BLaER1 (cell line): ENCODE measurements at regions not wholly inside any gene's neighbourhood (a gene's known extent, or its start where the extent isn't known, plus 50 kb on each side); places are given as distances from the start of the nearest gene placed in this dataset.
A peak's percentile ranks its signal among the peaks of the same experiment; 100 is the strongest.

Experiments used
- H3K27ac ChIP-seq: shearing (Covaris generic); formaldehyde crosslinking; 2 replicates; pipeline ENCODE4 v1.8.1; 2022
- H3K27me3 ChIP-seq: shearing (Covaris generic); formaldehyde crosslinking; 2 replicates; pipeline ENCODE4 v1.8.1; 2022
- H3K36me3 ChIP-seq: shearing (Covaris generic); formaldehyde crosslinking; 2 replicates; pipeline ENCODE4 v1.8.1; 2022
- H3K4me1 ChIP-seq: shearing (Covaris generic); formaldehyde crosslinking; 2 replicates; pipeline ENCODE4 v1.8.1; 2022
- H3K4me2 ChIP-seq: shearing (Covaris generic); formaldehyde crosslinking; 2 replicates; pipeline ENCODE4 v1.8.1; 2022
- H3K4me3 ChIP-seq: shearing (Covaris generic); formaldehyde crosslinking; 2 replicates; pipeline ENCODE4 v1.8.1; 2022
- H3K9ac ChIP-seq: shearing (Covaris generic); formaldehyde crosslinking; 2 replicates; pipeline ENCODE4 v1.8.1; 2022
- H3K9me3 ChIP-seq: shearing (Covaris generic); formaldehyde crosslinking; 2 replicates; pipeline ENCODE4 v1.8.1; 2022
- H4K20me1 ChIP-seq: shearing (Covaris generic); formaldehyde crosslinking; 2 replicates; pipeline ENCODE4 v1.8.1; 2022
- Cebpa-rat ChIP-seq: shearing (Covaris generic); IDR thresholded peaks from 2 replicates; pipeline ENCODE4 v1.8.1; 2022

DNA sequence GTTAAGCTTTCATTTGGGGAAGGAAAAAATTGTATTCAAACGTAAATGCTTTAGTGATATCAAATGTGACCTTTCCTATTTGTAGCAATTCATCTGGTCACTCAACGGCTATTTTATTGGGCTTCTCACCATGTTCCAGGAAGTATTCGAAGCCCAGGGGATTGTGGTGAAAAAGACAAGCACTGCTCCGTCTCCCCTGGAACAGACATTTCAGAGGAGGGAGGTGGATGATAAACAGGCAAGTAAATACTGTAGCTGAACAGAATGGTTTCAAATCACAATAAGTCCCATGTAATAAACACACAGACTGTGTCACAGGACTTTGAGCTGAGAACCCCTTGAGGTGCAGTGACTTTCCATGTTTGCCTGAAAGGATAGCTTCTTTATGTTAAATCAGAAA is 464.7 kb upstream of the HNRNPA3 start:
- Histone ChIP-seq H3K4me3 (no peak overlapping the region), H3K27me3 (no peaks in the 10 kb centered on the region), H3K9ac (no peak overlapping the region), H3K4me2 (no peak overlapping the region), H3K4me1 (no peaks in the 10 kb centered on the region), H3K36me3 (no peaks in the 10 kb centered on the region), H3K9me3 (no peaks in the 10 kb centered on the region), H4K20me1 (no peaks in the 10 kb centered on the region), H3K27ac (no peak overlapping the region)
- TF ChIP-seq Cebpa-rat, result no peak

- Histone ChIP-seq H3K4me3 (no peak overlapping the region), H3K27me3 (no peaks in the 10 kb centered on the region), H3K9me3 (no peaks in the 10 kb centered on the region), H4K20me1 (no peaks in the 10 kb centered on the region), H3K9ac (no peak overlapping the region), H3K4me2 (no peak overlapping the region), H3K36me3 (no peaks in the 10 kb centered on the region), H3K4me1 (peaks cover 3% of the 10 kb centered on the region), H3K27ac (no peak overlapping the region)
- TF ChIP-seq Cebpa-rat, result no peak
Measured at GRCh38 chr2:176748662-176749061, 463.9 kb upstream of the HNRNPA3 start.

DNA sequence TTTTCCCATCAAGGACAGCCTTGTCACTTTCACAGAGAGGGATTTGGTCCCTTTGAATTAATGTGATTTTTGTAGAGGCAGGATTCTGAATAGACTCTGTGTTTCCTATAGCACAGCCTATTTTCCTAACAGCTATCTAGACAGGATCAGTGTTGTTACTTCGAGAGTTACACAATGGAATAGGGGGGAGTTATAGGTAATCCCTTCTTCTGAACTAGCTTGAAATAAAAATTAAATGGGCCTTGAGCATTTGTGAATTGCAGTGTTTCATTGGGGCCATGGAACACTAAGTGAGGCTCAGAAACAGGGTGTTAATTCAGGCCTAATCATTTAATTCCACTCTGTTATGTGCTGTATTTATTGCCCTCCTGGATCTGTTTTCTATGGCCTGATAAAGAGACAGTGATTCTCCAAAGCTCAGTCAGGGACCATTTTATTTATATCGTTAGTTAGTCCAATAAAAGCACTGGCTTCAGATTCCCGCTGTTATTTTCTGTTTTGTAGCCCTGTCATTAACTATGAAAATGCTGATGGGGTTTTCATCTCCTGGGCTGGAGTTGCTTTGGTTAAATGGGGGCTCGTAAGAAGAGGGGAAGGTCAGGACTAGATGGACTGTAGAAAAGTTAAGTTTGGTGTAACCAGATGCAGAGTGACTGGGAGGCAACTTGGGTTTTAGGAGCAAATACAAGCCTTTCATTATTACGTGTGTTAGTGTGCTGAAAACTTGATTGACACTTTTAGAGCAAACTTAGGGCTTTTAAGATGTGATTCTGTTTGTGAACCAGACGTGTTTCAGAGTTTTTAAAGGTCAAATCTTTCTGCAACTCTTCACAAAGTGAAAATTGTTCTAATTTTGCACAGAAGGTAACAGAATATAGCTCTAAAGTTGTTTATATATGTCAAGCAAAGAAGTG is 461.0 kb upstream of the HNRNPA3 start:
- Histone ChIP-seq H3K27ac (no peak overlapping the region), H3K36me3 (no peaks in the 10 kb centered on the region), H3K4me1 (peaks cover 22% of the 10 kb centered on the region), H3K9ac (no peak overlapping the region), H3K9me3 (no peaks in the 10 kb centered on the region), H4K20me1 (no peaks in the 10 kb centered on the region), H3K4me2 (no peak overlapping the region), H3K4me3 (no peak overlapping the region), H3K27me3 (no peaks in the 10 kb centered on the region)
- TF ChIP-seq Cebpa-rat, result no peak

GRCh38 chr2:176752295-176752694 is 460.3 kb upstream of the HNRNPA3 start:
- Histone ChIP-seq H3K4me1 (peaks cover 22% of the 10 kb centered on the region), H3K9me3 (no peaks in the 10 kb centered on the region), H3K36me3 (no peaks in the 10 kb centered on the region), H3K27ac (no peak overlapping the region), H3K9ac (no peak overlapping the region), H3K27me3 (no peaks in the 10 kb centered on the region), H3K4me2 (no peak overlapping the region), H4K20me1 (no peaks in the 10 kb centered on the region), H3K4me3 (no peak overlapping the region)
- no peak for TF ChIP-seq Cebpa-rat

GRCh38 chr2:176753205-176753604 is 459.4 kb upstream of the HNRNPA3 start:
- TF ChIP-seq Cebpa-rat, result no peak
- H3K9ac ChIP-seq, result no peak overlapping the region
- no peak overlapping the region for H3K4me3 ChIP-seq
- H3K4me2 ChIP-seq, result no peak overlapping the region
- H3K9me3 ChIP-seq, result no peaks in the 10 kb centered on the region
- H4K20me1 ChIP-seq, result no peaks in the 10 kb centered on the region
- no peaks in the 10 kb centered on the region for H3K36me3 ChIP-seq
- peaks cover 22% of the 10 kb centered on the region for H3K4me1 ChIP-seq
- no peak overlapping the region for H3K27ac ChIP-seq
- no peaks in the 10 kb centered on the region for H3K27me3 ChIP-seq

- Histone ChIP-seq H3K36me3 (no peaks in the 10 kb centered on the region), H3K27ac (no peak overlapping the region), H3K4me1 (peaks cover 22% of the 10 kb centered on the region), H4K20me1 (no peaks in the 10 kb centered on the region), H3K4me2 (peak overlapping the region; percentile 11), H3K9me3 (no peaks in the 10 kb centered on the region), H3K4me3 (no peak overlapping the region), H3K27me3 (no peaks in the 10 kb centered on the region), H3K9ac (no peak overlapping the region)
- no peak for TF ChIP-seq Cebpa-rat
Measured at GRCh38 chr2:176753752-176754474, 458.7 kb upstream of the HNRNPA3 start.

DNA sequence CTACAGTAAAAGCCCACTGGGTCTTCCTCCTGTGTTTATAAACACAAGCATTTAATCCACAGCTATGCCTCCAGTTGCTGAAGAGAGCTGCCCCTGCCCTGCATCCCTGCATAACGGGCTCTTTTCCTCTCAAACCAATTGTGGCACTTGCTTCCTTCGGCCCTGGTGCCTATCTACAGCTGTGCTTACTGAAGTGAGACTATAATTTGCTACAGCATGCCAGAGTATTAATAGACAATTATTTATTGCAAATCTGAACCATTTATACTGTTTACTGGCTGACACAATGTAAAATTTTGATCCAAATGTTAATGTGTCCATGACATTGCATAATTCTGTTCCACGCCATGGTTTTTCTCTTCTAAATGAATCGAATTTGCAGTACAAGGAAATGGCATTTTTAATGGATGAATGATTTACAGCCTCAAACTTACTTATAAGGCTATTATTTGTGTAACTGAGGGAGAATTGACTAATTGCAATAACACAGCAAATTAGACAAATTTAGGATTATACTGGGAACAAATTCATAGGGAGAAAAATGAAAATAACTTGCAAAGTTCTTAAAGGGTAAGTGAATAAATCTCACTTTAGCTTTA is 457.0 kb upstream of the HNRNPA3 start:
- peak overlapping the region; percentile 41 for H3K4me2 ChIP-seq
- no peak overlapping the region for H3K4me3 ChIP-seq
- no peaks in the 10 kb centered on the region for H4K20me1 ChIP-seq
- no peaks in the 10 kb centered on the region for H3K27me3 ChIP-seq
- H3K36me3 ChIP-seq, result no peaks in the 10 kb centered on the region
- no peak overlapping the region for H3K9ac ChIP-seq
- H3K27ac ChIP-seq, result no peak overlapping the region
- no peaks in the 10 kb centered on the region for H3K9me3 ChIP-seq
- no peak for TF ChIP-seq Cebpa-rat
- peaks cover 22% of the 10 kb centered on the region for H3K4me1 ChIP-seq

- Histone ChIP-seq H3K27me3 (no peaks in the 10 kb centered on the region), H3K4me2 (no peak overlapping the region), H3K9ac (no peak overlapping the region), H3K27ac (no peak overlapping the region), H3K9me3 (no peaks in the 10 kb centered on the region), H3K4me1 (peaks cover 22% of the 10 kb centered on the region), H3K4me3 (no peak overlapping the region), H4K20me1 (no peaks in the 10 kb centered on the region), H3K36me3 (no peaks in the 10 kb centered on the region)
- TF ChIP-seq Cebpa-rat, result no peak
Measured at GRCh38 chr2:176758426-176758825, 454.2 kb upstream of the HNRNPA3 start.

- H3K4me2 ChIP-seq, result no peak overlapping the region
- H4K20me1 ChIP-seq, result no peaks in the 10 kb centered on the region
- H3K4me3 ChIP-seq, result no peak overlapping the region
- no peak overlapping the region for H3K9ac ChIP-seq
- no peak overlapping the region for H3K27ac ChIP-seq
- H3K9me3 ChIP-seq, result no peaks in the 10 kb centered on the region
- no peak for TF ChIP-seq Cebpa-rat
- H3K27me3 ChIP-seq, result no peaks in the 10 kb centered on the region
- peaks cover 7% of the 10 kb centered on the region for H3K4me1 ChIP-seq
- no peaks in the 10 kb centered on the region for H3K36me3 ChIP-seq
Measured at GRCh38 chr2:176760439-176760838, 452.2 kb upstream of the HNRNPA3 start.

DNA sequence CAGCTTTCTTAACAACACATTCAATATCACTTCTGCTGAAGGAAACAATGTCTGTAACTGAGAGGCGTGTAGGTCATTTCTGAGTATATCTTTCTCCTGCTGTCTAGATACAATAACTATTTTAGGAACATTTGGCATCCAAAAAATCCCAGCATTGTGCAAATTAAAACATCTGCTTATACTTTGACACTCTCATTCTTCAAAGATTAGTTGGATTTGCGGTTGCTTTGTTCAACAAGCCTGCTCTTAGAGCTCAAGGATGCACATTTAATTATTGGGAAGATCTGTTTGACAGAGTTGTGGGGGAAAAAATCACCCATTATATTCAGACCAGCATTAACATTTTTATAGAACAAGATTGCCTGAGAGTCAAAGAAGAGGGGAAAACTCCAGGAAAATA is 449.5 kb upstream of the HNRNPA3 start:
- Histone ChIP-seq H3K4me3 (no peak overlapping the region), H3K9me3 (no peaks in the 10 kb centered on the region), H3K9ac (no peak overlapping the region), H3K4me2 (no peak overlapping the region), H3K4me1 (no peaks in the 10 kb centered on the region), H3K36me3 (no peaks in the 10 kb centered on the region), H3K27me3 (no peaks in the 10 kb centered on the region), H3K27ac (no peak overlapping the region), H4K20me1 (no peaks in the 10 kb centered on the region)
- TF ChIP-seq Cebpa-rat, result no peak
